ENCODE measurements at regions not wholly inside any gene's neighbourhood (a gene's known extent, or its start where the extent isn't known, plus 50 kb on each side); places are given as distances from the start of the nearest gene placed in this dataset.

DNA sequence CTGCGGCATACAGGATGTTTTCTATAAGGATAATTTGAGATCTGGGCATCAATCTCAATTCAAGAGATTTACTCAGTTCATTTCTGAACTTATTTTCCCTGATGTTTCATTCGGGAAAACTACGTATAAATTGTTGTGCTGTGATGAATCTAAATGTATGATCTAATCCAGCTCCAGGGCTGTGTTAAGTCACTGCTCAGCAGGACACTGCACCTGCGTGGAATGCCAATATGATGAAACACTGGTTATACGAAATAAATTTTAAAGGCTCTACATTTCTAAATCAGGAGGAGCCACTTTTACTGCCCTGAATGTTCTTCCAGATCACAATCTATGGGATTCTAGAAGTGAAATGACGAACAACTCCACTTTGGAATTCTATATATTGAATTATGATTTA lies 259.0 kb downstream of the HNMT start:
- intact Hi-C loops (cut with DNase I), result no loop called here
- Histone ChIP-seq H3K4me1 (replicated peaks in 1 of 2) (peaks cover 0 to 7% of the 10 kb centered on the region in 2 donors), H3K9me3 (replicated peaks in 1 of 3) (no peaks in the 10 kb centered on the region), H3K27me3 (no peaks in the 10 kb centered on the region), H3K4me3 (no peak overlapping the region), H3K36me3 (replicated peaks in 1 of 2) (no peaks in the 10 kb centered on the region), H3K27ac (no peak overlapping the region)
- TF ChIP-seq, protein P1, sequence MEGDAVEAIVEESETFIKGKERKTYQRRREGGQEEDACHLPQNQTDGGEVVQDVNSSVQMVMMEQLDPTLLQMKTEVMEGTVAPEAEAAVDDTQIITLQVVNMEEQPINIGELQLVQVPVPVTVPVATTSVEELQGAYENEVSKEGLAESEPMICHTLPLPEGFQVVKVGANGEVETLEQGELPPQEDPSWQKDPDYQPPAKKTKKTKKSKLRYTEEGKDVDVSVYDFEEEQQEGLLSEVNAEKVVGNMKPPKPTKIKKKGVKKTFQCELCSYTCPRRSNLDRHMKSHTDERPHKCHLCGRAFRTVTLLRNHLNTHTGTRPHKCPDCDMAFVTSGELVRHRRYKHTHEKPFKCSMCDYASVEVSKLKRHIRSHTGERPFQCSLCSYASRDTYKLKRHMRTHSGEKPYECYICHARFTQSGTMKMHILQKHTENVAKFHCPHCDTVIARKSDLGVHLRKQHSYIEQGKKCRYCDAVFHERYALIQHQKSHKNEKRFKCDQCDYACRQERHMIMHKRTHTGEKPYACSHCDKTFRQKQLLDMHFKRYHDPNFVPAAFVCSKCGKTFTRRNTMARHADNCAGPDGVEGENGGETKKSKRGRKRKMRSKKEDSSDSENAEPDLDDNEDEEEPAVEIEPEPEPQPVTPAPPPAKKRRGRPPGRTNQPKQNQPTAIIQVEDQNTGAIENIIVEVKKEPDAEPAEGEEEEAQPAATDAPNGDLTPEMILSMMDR (IDR thresholded peaks at IDR 0.05), result no peak
- no peak for TF ChIP-seq POLR2A (IDR thresholded peaks at IDR 0.05)
- 81 to 94% (median 89%) methylated on average over 6 of the region's 6 CpGs for WGBS, 4 donors
- no peak for DNase-seq

DNA sequence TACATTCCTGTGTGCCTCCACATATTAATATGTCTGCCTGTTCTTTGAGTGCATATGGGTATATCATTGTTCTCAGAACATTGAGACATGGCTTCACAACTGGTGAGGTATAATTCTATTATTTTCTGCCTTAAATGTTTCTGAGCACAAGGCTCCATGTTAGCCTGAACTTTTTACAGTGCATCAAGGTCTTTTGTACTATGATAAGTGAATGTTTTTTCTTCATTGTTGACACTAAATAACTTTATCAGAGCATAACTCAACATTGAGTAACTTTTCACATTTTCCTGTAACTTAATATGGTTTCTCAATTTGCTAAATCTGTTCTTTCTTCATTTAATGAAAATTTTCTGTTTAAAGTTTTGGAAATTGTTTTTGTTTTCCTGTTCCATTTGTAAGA lies 262.9 kb downstream of the HNMT start:
- intact Hi-C loops (cut with DNase I), result no loop called here
- TF ChIP-seq, protein P1 (IDR thresholded peaks at IDR 0.05), result no peak
- no peak for TF ChIP-seq POLR2A (IDR thresholded peaks at IDR 0.05)
- H3K27me3 ChIP-seq, result no peaks in the 10 kb centered on the region
- no peaks in the 10 kb centered on the region for H3K36me3 ChIP-seq (replicated peaks in 1 of 2)
- peaks cover 0 to 7% of the 10 kb centered on the region in 2 donors for H3K4me1 ChIP-seq (replicated peaks in 1 of 2)
- H3K9me3 ChIP-seq (replicated peaks in 1 of 3), result no peaks in the 10 kb centered on the region
- no peak for DNase-seq
- H3K4me3 ChIP-seq, result no peak overlapping the region
- H3K27ac ChIP-seq, result no peak overlapping the region

DNA sequence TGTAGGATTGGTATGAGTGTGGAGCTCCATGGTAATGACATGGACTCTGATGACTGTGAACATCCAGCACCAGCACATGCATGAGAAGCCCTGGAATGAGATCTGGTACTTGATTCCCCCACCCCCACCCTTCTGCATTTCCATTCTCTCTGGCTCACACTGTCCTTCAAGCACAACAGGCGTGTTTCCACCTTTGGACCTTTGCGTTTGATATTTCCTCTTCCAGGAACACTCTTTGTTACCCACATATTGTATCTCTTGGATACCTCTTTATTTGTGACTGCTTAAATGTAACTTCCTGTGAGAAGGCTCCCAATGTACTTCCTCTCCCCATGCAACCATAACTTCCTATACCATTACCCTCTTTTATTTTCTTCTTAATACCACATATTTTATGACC lies 263.8 kb downstream of the HNMT start:
- H3K9me3 ChIP-seq (replicated peaks in 1 of 3), result no peaks in the 10 kb centered on the region
- no peak overlapping the region for H3K4me3 ChIP-seq
- TF ChIP-seq, protein P1 (IDR thresholded peaks at IDR 0.05), result no peak
- TF ChIP-seq POLR2A (IDR thresholded peaks at IDR 0.05), result no peak
- peaks cover 0 to 7% of the 10 kb centered on the region in 2 donors for H3K4me1 ChIP-seq (replicated peaks in 1 of 2)
- DNase-seq, result no peak
- H3K27me3 ChIP-seq, result no peaks in the 10 kb centered on the region
- intact Hi-C loops (cut with DNase I), result no loop called here
- no peak overlapping the region for H3K27ac ChIP-seq
- WGBS, 4 donors, result 78 to 87% (median 81%) methylated on average over 2 of the region's 2 CpGs
- no peaks in the 10 kb centered on the region for H3K36me3 ChIP-seq (replicated peaks in 1 of 2)

DNA sequence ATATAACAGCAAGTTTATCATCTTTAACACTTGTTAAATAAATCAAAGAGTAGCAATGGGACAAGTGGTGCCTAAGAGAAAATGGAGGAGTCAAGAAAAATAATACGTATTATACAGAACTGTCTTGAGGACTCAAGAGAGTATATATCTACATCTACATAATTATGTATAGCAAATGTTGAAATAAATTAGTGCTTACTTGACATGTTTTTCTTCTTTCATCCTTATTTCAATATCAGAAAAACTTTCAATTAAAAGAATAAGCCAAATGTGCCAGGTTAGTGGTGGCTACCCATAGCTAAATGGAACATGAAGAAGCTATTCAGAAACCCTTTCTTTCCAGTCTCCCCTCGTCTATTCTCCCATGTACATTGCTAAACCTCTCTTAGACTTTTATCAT lies 267.3 kb upstream of the SPOPL start:
- Histone ChIP-seq H3K4me3 (no peak overlapping the region), H3K9me3 (replicated peaks in 1 of 3) (no peaks in the 10 kb centered on the region), H3K27me3 (no peaks in the 10 kb centered on the region), H3K4me1 (replicated peaks in 1 of 2) (no peaks in the 10 kb centered on the region), H3K36me3 (replicated peaks in 1 of 2) (no peaks in the 10 kb centered on the region), H3K27ac (no peak overlapping the region)
- no peak for TF ChIP-seq POLR2A (IDR thresholded peaks at IDR 0.05)
- TF ChIP-seq, protein P1 (IDR thresholded peaks at IDR 0.05), result no peak
- intact Hi-C loops (cut with DNase I), result no loop called here
- WGBS, 4 donors, result 74 to 89% (median 82%) methylated on average over 2 of the region's 2 CpGs
- no peak for DNase-seq

All from adrenal gland (tissue), 9 donors.